Right lobe of liver (tissue), 6 donors: ENCODE measurements at regions not wholly inside any gene's neighbourhood (a gene's known extent, or its start where the extent isn't known, plus 50 kb on each side); places are given as distances from the start of the nearest gene placed in this dataset.

ENCODE experiments used
- ATAC-seq, 4 donors: fragments of 200-7000 bp; cut with Tn5 transposase; one replicate each; pipeline ENCODE4 v1.9.1; 2020; ENCODE audit warnings: mild to moderate bottlenecking in 4 of 4, moderate library complexity in 4 of 4
- DNase-seq, 3 donors: peaks; one replicate each; pipeline ENCODE4 v3.0.0-alpha.2; 2020
- H3K27ac ChIP-seq, 3 donors: fragments of 200-600 bp; one replicate each; pipeline ENCODE4 v1.8.0; 2022
- H3K27me3 ChIP-seq, 2 donors: fragments of 200-600 bp; one replicate each; pipeline ENCODE4 v1.8.0; 2022
- H3K36me3 ChIP-seq, 4 donors: fragments of 200-600 bp; sonication (generic) in 1 of 4; one replicate each; pipeline versions ENCODE4 v1.5.1 to v1.8.0; 2017 to 2022; ENCODE audit warnings: control low read depth in 1 of 4
- H3K4me1 ChIP-seq, 4 donors: fragments of 200-600 bp; sonication (generic) in 1 of 4; one replicate each; pipeline versions ENCODE4 v1.5.1 to v1.8.0; 2017 to 2022; ENCODE audit warnings: control low read depth in 1 of 4
- H3K4me3 ChIP-seq, 3 donors: fragments of 200-600 bp; one replicate each; pipeline ENCODE4 v1.8.0; 2022
- H3K9me3 ChIP-seq, 4 donors: fragments of 200-600 bp; sonication (generic) in 1 of 4; one replicate each; pipeline versions ENCODE4 v1.5.1 to v1.8.0; 2017 to 2022; ENCODE audit warnings: control low read depth in 1 of 4
- CTCF ChIP-seq, 4 donors: fragments of 200-600 bp in 3 of 4; fragments of 450-650 bp in 1 of 4; IDR thresholded peaks; one replicate each; pipeline versions ENCODE4 v1.5.1 to v1.8.0; 2016 to 2022; ENCODE audit warnings: antibody characterized with exemption in 4 of 4, mild to moderate bottlenecking in 2 of 4
- POLR2A ChIP-seq: fragments of 450-650 bp; IDR thresholded peaks from one replicate; pipeline ENCODE4 v1.6.1; 2017; ENCODE audit warnings: antibody characterized with exemption, mild to moderate bottlenecking
- WGBS: methylation state at CpG from one replicate; pipeline ENCODE4 v1.1.6; 2018; ENCODE audit warnings: low coverage, low lambda C conversion rate; ENCODE audit not compliant: insufficient coverage; ENCODE audit errors: missing lambda C conversion rate; 5-methylcytosine and 5-hydroxymethylcytosine counted together
- intact Hi-C, 2 donors: fragments of 100-400 bp; cut with DNase I; formaldehyde crosslinking; loops; one replicate each; pipeline versions ENCODE4 v1.11.2 to v1.14.1; 2022
- donor health status: DM: no; HTN: yes; CAD: no.
- donor health status: DM: no; HTN: no; CAD: no.
- donor health status: DM: no; HTN: no; CAD: no.
- donor health status: DM: no; HTN: yes; CAD: no.
- donor health status: DM: no; HTN: yes; CAD: no.

- Histone ChIP-seq H3K4me1 (no peaks in the 10 kb centered on the region), H3K27ac (no peak overlapping the region), H3K36me3 (no peaks in the 10 kb centered on the region), H3K9me3 (no peaks in the 10 kb centered on the region), H3K27me3 (no peaks in the 10 kb centered on the region), H3K4me3 (no peak overlapping the region)
- ATAC-seq = no peak
- DNase-seq = no peak
- intact Hi-C loops = no loop called here
- TF ChIP-seq CTCF (IDR thresholded peaks at IDR 0.05) (no peak), POLR2A (no peak)
- WGBS = 42% methylated on average over 1 of the region's 1 CpG
These were observed 668.4 kb downstream of the FAT4 start for GRCh38 chr4:125983168-125983567.

GRCh38 chr4:125985856-125986255, 671.1 kb downstream of the FAT4 start:
- Histone ChIP-seq H3K27ac (no peak overlapping the region), H3K9me3 (no peaks in the 10 kb centered on the region), H3K36me3 (no peaks in the 10 kb centered on the region), H3K4me1 (no peaks in the 10 kb centered on the region), H3K27me3 (no peaks in the 10 kb centered on the region), H3K4me3 (no peak overlapping the region)
- TF ChIP-seq CTCF (IDR thresholded peaks at IDR 0.05) (no peak), POLR2A (no peak)
- 29% methylated on average over 3 of the region's 3 CpGs for whole genome bisulfite sequencing
- intact Hi-C loops = no loop called here
- no peak for ATAC-seq
- DNase-seq = no peak

- Histone ChIP-seq H3K36me3 (no peaks in the 10 kb centered on the region), H3K27me3 (no peaks in the 10 kb centered on the region), H3K4me1 (no peaks in the 10 kb centered on the region), H3K27ac (no peak overlapping the region), H3K9me3 (no peaks in the 10 kb centered on the region), H3K4me3 (no peak overlapping the region)
- intact Hi-C loops = no loop called here
- WGBS = 66% methylated on average over 7 of the region's 7 CpGs
- TF ChIP-seq CTCF (IDR thresholded peaks at IDR 0.05) (no peak), POLR2A (no peak)
- no peak for DNase-seq
- no peak for ATAC-seq
These were observed 671.6 kb downstream of the FAT4 start for GRCh38 chr4:125986307-125986706.

GRCh38 chr4:125988464-125988863, 673.7 kb downstream of the FAT4 start:
- Histone ChIP-seq H3K27ac (no peak overlapping the region), H3K36me3 (no peaks in the 10 kb centered on the region), H3K9me3 (no peaks in the 10 kb centered on the region), H3K27me3 (no peaks in the 10 kb centered on the region), H3K4me3 (no peak overlapping the region), H3K4me1 (no peaks in the 10 kb centered on the region)
- no peak for ATAC-seq
- 88% methylated on average over 1 of the region's 1 CpG for WGBS
- TF ChIP-seq CTCF (IDR thresholded peaks at IDR 0.05) = no peak
- TF ChIP-seq POLR2A = no peak
- intact Hi-C loops = no loop called here
- DNase-seq = no peak

- TF ChIP-seq POLR2A (no peak), CTCF (IDR thresholded peaks at IDR 0.05) (no peak)
- no peaks in the 10 kb centered on the region for H3K4me1 ChIP-seq
- H3K27ac ChIP-seq = no peak overlapping the region
- DNase-seq = no peak
- 32% methylated on average over 2 of the region's 2 CpGs for WGBS
- no peaks in the 10 kb centered on the region for H3K27me3 ChIP-seq
- H3K36me3 ChIP-seq = no peaks in the 10 kb centered on the region
- no peak for ATAC-seq
- intact Hi-C loops = no loop called here
- no peak overlapping the region for H3K4me3 ChIP-seq
- H3K9me3 ChIP-seq = no peaks in the 10 kb centered on the region
These were observed 676.6 kb downstream of the FAT4 start for GRCh38 chr4:125991398-125991797.
